WTC11 (cell line): ENCODE measurements at regions not wholly inside any gene's neighbourhood (a gene's known extent, or its start where the extent isn't known, plus 50 kb on each side); places are given as distances from the start of the nearest gene placed in this dataset.

Experiments
- ATAC-seq: fragments of 200-7000 bp; cut with Tn5 transposase; 2 replicates; pipeline ENCODE4 v1.10.0; 2021; ENCODE audit warnings: mild to moderate bottlenecking, moderate library complexity
- CTCF ChIA-PET: fragments of 300-600 bp; sonication (Branson Sonifier 250); formaldehyde crosslinking; loops from one replicate; lab custom pipeline; 2021; ENCODE audit warnings: antibody characterized with exemption; lab: Charles Lee
- POLR2A ChIA-PET: fragments of 350-600 bp; sonication (Branson Sonifier 250); formaldehyde crosslinking; loops from one replicate; lab custom pipeline; 2021; ENCODE audit warnings: antibody characterized with exemption; lab: Charles Lee
- DNase-seq: peaks from one replicate; pipeline ENCODE4 v3.0.0; 2021; ENCODE audit warnings: low spot score
- H3K27ac Mint-ChIP-seq: 2 replicates; pipeline ENCODE4 v1.8.0; 2021; ENCODE audit warnings: mixed read lengths
- H3K27me3 Mint-ChIP-seq: 2 replicates; pipeline ENCODE4 v1.8.0; 2021; ENCODE audit warnings: low read depth, mild to moderate bottlenecking, moderate library complexity, mixed read lengths
- H3K36me3 Mint-ChIP-seq: 2 replicates; pipeline ENCODE4 v1.8.0; 2021; ENCODE audit warnings: mixed read lengths
- H3K4me1 Mint-ChIP-seq: 2 replicates; pipeline ENCODE4 v1.8.0; 2022; ENCODE audit warnings: mixed read lengths
- H3K4me3 Mint-ChIP-seq: 2 replicates; pipeline ENCODE4 v1.8.0; 2021; ENCODE audit warnings: mild to moderate bottlenecking, moderate library complexity, mixed read lengths
- H3K9me3 Mint-ChIP-seq: 2 replicates; pipeline ENCODE4 v1.8.0; 2021; ENCODE audit warnings: mixed read lengths
- ATF1 ChIP-seq: sonication (generic); formaldehyde crosslinking; IDR thresholded peaks from 2 replicates; pipeline ENCODE4 v1.8.1; 2023; ENCODE audit warnings: mild to moderate bottlenecking, moderate library complexity, missing genetic modification reagents
- CBFB ChIP-seq: sonication (generic); formaldehyde crosslinking; IDR thresholded peaks from 2 replicates; pipeline ENCODE4 v1.8.1; 2022; ENCODE audit warnings: mild to moderate bottlenecking, low read depth, missing genetic modification reagents
- ETV6 ChIP-seq: sonication (generic); formaldehyde crosslinking; IDR thresholded peaks from 2 replicates; pipeline ENCODE4 v1.8.1; 2022; ENCODE audit warnings: mild to moderate bottlenecking, missing genetic modification reagents
- FOXJ3 ChIP-seq: sonication (generic); formaldehyde crosslinking; IDR thresholded peaks from 2 replicates; pipeline ENCODE4 v1.9.0; 2021; ENCODE audit warnings: missing genetic modification reagents, mild to moderate bottlenecking, borderline replicate concordance
- GABPB1 ChIP-seq: sonication (generic); formaldehyde crosslinking; IDR thresholded peaks from 2 replicates; pipeline ENCODE4 v1.8.1; 2023; ENCODE audit warnings: mild to moderate bottlenecking, missing genetic modification reagents
- KAT7 ChIP-seq: sonication (generic); formaldehyde crosslinking; IDR thresholded peaks from 2 replicates; pipeline ENCODE4 v1.8.1; 2023; ENCODE audit warnings: missing genetic modification reagents, mild to moderate bottlenecking, borderline replicate concordance
- NR2C2 ChIP-seq: sonication (generic); formaldehyde crosslinking; IDR thresholded peaks from 2 replicates; pipeline ENCODE4 v1.8.0; 2022; ENCODE audit warnings: mild to moderate bottlenecking, missing genetic modification reagents
- NR3C1 ChIP-seq: sonication (generic); formaldehyde crosslinking; conservative IDR thresholded peaks from 2 replicates; pipeline ENCODE4 v1.8.1; 2023; ENCODE audit warnings: low read depth, mild to moderate bottlenecking, missing genetic modification reagents
- OVOL2 ChIP-seq: fragments of 250-450 bp; sonication (Bioruptor Pico); IDR thresholded peaks from 2 replicates; pipeline ENCODE4 v1.9.0; 2021; ENCODE audit warnings: mild to moderate bottlenecking, borderline replicate concordance
- RELA ChIP-seq: sonication (generic); formaldehyde crosslinking; IDR thresholded peaks from 2 replicates; pipeline ENCODE4 v1.8.1; 2022; ENCODE audit warnings: missing genetic modification reagents, mild to moderate bottlenecking, borderline replicate concordance
- TP53 ChIP-seq: sonication (generic); formaldehyde crosslinking; IDR thresholded peaks from 2 replicates; pipeline ENCODE4 v1.8.1; 2023; ENCODE audit warnings: mild to moderate bottlenecking, missing genetic modification reagents
- ZNF121 ChIP-seq: sonication (generic); formaldehyde crosslinking; IDR thresholded peaks from 2 replicates; pipeline ENCODE4 v1.8.0; 2023; ENCODE audit warnings: missing genetic modification reagents
- ZNF219 ChIP-seq: sonication (generic); formaldehyde crosslinking; IDR thresholded peaks from 2 replicates; pipeline ENCODE4 v1.8.0; 2023; ENCODE audit warnings: missing genetic modification reagents, mild to moderate bottlenecking, borderline replicate concordance
- TF ChIP-seq, protein P1 (sequence below): sonication (generic); formaldehyde crosslinking; IDR thresholded peaks from 2 replicates; pipeline ENCODE4 v1.8.0; 2022; ENCODE audit warnings: mild to moderate bottlenecking, missing genetic modification reagents
- TF ChIP-seq, protein P2 (sequence below): sonication (generic); formaldehyde crosslinking; IDR thresholded peaks from 2 replicates; pipeline ENCODE4 v1.8.1; 2022; ENCODE audit warnings: low read depth, mild to moderate bottlenecking, moderate library complexity, missing genetic modification reagents, borderline replicate concordance
- TF ChIP-seq, protein P3 (sequence below): sonication (generic); formaldehyde crosslinking; IDR thresholded peaks from 2 replicates; pipeline ENCODE4 v1.8.1; 2023; ENCODE audit warnings: mild to moderate bottlenecking, missing genetic modification reagents
- TF ChIP-seq, protein P4 (sequence below): sonication (generic); formaldehyde crosslinking; IDR thresholded peaks from 2 replicates; pipeline ENCODE4 v1.8.1; 2023; ENCODE audit warnings: mild to moderate bottlenecking, missing genetic modification reagents, moderate library complexity
- TF ChIP-seq, protein P5 (sequence below): sonication (generic); formaldehyde crosslinking; IDR thresholded peaks from 2 replicates; pipeline ENCODE4 v1.8.0; 2022; ENCODE audit warnings: missing genetic modification reagents

DNA sequence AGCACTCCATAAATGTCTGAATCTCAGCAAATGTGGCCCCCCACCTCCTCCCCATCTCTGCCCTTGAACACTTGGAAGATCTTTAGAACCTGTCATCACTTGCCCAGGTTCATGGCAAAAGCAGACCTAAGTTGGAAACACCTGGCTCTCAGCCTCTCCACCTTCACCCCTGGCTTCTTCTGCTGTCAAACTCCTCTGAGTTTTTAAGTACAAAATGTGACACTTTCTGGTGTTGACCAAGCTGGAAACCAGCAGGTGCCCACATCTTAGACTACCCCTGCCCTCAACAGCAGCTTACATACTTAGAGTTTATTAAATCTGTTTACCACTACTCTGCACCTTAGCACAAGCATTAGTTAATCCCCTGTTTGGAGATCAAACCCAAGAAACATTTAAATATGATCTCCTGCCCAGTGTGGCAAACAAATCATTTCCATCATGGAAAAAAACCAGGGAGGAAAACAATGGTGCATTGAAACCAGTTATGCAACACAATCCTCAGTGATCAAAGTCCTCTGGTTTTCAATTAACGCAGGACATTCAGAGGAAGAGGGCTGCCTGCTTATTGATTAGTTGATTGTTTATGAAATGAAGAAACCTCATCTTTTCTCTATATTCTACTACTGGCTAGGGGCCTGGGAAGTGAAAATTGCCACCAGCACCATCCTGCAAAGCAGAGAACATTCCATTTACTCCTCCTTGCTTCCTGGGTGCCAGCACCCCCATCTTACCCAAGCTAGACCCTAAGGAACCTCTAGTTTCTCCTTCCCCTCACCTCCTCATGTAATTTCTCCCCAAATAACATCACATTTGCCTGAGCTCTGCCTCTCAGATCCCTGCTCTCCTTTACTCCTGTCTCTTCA, 139.4 kb upstream of the RAB4A start:
- POLR2A ChIA-PET, result no interaction called here
- no peak overlapping the region; the same call in 1 of the 2 replicates for H3K27ac Mint-ChIP-seq
- ATAC-seq (no peak), DNase-seq (no peak)
- peak; percentile 30; the same call in 1 of the 2 replicates for TF ChIP-seq GABPB1 (CRISPR knock-in tag)
- TF ChIP-seq, protein P1, sequence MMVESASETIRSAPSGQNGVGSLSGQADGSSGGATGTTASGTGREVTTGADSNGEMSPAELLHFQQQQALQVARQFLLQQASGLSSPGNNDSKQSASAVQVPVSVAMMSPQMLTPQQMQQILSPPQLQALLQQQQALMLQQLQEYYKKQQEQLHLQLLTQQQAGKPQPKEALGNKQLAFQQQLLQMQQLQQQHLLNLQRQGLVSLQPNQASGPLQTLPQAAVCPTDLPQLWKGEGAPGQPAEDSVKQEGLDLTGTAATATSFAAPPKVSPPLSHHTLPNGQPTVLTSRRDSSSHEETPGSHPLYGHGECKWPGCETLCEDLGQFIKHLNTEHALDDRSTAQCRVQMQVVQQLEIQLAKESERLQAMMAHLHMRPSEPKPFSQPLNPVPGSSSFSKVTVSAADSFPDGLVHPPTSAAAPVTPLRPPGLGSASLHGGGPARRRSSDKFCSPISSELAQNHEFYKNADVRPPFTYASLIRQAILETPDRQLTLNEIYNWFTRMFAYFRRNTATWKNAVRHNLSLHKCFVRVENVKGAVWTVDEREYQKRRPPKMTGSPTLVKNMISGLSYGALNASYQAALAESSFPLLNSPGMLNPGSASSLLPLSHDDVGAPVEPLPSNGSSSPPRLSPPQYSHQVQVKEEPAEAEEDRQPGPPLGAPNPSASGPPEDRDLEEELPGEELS, result no peak
- H3K27me3 Mint-ChIP-seq, result peaks cover 14% of the 10 kb centered on the region
- CTCF ChIA-PET, result interaction anchor here (1.1 kb wide), 1 partner anchor 96 kb away, joined by 3 read pairs; no protein-coding TSS in a partner anchor
- H3K4me1 Mint-ChIP-seq, result peaks cover 24% of the 10 kb centered on the region
- peaks cover 32% of the 10 kb centered on the region for H3K36me3 Mint-ChIP-seq
- H3K9me3 Mint-ChIP-seq, result peaks cover 39% of the 10 kb centered on the region
- H3K4me3 Mint-ChIP-seq, result no peak overlapping the region

DNA sequence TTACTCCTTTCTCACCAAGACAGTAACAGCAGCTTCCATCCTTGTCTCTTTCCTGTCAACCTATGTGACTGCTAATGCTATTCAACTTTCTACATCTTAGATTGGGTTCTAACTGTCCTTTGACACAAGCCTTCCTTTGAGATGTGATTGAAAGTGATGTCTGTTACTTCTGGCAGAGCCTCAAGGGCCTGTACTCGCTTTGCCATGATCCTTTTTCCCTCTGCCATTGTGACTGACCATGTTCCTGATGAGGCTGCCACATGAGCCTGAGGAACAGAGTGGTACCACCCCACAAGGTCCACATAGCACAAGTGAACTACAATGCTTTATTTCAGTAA, 138.8 kb upstream of the RAB4A start:
- POLR2A ChIA-PET, result no interaction called here
- no peak for DNase-seq
- peaks cover 24% of the 10 kb centered on the region for H3K4me1 Mint-ChIP-seq
- H3K9me3 Mint-ChIP-seq, result peaks cover 43% of the 10 kb centered on the region
- peaks cover 33% of the 10 kb centered on the region for H3K36me3 Mint-ChIP-seq
- H3K27me3 Mint-ChIP-seq, result peaks cover 14% of the 10 kb centered on the region
- CTCF ChIA-PET, result interaction anchor here (1.1 kb wide), 1 partner anchor 96 kb away, joined by 3 read pairs; no protein-coding TSS in a partner anchor
- TF ChIP-seq, protein P2, sequence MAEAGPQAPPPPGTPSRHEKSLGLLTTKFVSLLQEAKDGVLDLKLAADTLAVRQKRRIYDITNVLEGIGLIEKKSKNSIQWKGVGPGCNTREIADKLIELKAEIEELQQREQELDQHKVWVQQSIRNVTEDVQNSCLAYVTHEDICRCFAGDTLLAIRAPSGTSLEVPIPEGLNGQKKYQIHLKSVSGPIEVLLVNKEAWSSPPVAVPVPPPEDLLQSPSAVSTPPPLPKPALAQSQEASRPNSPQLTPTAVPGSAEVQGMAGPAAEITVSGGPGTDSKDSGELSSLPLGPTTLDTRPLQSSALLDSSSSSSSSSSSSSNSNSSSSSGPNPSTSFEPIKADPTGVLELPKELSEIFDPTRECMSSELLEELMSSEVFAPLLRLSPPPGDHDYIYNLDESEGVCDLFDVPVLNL (CRISPR knock-in tag), result no peak
- TF ChIP-seq, protein P3, sequence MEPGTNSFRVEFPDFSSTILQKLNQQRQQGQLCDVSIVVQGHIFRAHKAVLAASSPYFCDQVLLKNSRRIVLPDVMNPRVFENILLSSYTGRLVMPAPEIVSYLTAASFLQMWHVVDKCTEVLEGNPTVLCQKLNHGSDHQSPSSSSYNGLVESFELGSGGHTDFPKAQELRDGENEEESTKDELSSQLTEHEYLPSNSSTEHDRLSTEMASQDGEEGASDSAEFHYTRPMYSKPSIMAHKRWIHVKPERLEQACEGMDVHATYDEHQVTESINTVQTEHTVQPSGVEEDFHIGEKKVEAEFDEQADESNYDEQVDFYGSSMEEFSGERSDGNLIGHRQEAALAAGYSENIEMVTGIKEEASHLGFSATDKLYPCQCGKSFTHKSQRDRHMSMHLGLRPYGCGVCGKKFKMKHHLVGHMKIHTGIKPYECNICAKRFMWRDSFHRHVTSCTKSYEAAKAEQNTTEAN, result no peak
- TF ChIP-seq ETV6 (CRISPR knock-in tag), result no peak
- no peak for TF ChIP-seq RELA
- no peak for TF ChIP-seq TP53 (CRISPR knock-in tag)
- TF ChIP-seq NR2C2 (CRISPR knock-in tag), result no peak
- TF ChIP-seq, protein P4, sequence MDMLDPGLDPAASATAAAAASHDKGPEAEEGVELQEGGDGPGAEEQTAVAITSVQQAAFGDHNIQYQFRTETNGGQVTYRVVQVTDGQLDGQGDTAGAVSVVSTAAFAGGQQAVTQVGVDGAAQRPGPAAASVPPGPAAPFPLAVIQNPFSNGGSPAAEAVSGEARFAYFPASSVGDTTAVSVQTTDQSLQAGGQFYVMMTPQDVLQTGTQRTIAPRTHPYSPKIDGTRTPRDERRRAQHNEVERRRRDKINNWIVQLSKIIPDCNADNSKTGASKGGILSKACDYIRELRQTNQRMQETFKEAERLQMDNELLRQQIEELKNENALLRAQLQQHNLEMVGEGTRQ (CRISPR knock-in tag), result no peak
- no peak for TF ChIP-seq FOXJ3 (CRISPR knock-in tag)
- no peak for TF ChIP-seq OVOL2 (CRISPR knock-in tag)
- no peak for TF ChIP-seq ZNF219 (CRISPR knock-in tag)
- TF ChIP-seq NR3C1 (CRISPR knock-in tag), result no peak
- TF ChIP-seq, all 79 proteins: peak for 0
- no peak for ATAC-seq
- no peak overlapping the region; the same call in 1 of the 2 replicates for H3K27ac Mint-ChIP-seq
- no peak overlapping the region for H3K4me3 Mint-ChIP-seq

DNA sequence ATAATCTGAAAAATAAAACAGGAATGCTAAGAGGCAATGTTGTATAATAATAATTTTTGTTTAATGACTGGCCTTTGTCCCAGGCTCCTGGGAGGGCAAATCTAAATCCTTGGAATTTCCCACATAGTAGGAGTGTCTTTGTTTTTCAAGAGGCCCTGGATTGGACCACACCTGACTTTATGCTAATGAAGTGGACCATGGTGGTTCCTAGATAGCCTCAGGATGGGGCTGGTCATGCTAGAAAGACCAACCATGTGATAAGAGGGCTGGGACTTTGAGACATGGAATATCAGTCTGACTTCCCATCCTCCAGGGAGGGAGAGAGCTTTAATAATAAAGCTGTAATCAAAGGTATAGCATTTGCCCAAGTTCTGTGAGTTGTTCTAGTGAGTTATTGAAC, 138.2 kb upstream of the RAB4A start:
- ATAC-seq (no peak), DNase-seq (no peak)
- peaks cover 33% of the 10 kb centered on the region for H3K36me3 Mint-ChIP-seq
- peaks cover 14% of the 10 kb centered on the region for H3K27me3 Mint-ChIP-seq
- POLR2A ChIA-PET, result no interaction called here
- peaks cover 43% of the 10 kb centered on the region for H3K9me3 Mint-ChIP-seq
- CTCF ChIA-PET, result no interaction called here
- H3K4me1 Mint-ChIP-seq, result peaks cover 25% of the 10 kb centered on the region
- H3K4me3 Mint-ChIP-seq, result no peak overlapping the region
- no peak overlapping the region for H3K27ac Mint-ChIP-seq
- TF ChIP-seq CBFB (no peak), ATF1 (CRISPR knock-in tag) (no peak), KAT7 (CRISPR knock-in tag) (no peak), NR3C1 (CRISPR knock-in tag) (no peak), ZNF121 (CRISPR knock-in tag) (no peak)
- TF ChIP-seq, protein P4 (CRISPR knock-in tag), result no peak
- TF ChIP-seq, protein P5, sequence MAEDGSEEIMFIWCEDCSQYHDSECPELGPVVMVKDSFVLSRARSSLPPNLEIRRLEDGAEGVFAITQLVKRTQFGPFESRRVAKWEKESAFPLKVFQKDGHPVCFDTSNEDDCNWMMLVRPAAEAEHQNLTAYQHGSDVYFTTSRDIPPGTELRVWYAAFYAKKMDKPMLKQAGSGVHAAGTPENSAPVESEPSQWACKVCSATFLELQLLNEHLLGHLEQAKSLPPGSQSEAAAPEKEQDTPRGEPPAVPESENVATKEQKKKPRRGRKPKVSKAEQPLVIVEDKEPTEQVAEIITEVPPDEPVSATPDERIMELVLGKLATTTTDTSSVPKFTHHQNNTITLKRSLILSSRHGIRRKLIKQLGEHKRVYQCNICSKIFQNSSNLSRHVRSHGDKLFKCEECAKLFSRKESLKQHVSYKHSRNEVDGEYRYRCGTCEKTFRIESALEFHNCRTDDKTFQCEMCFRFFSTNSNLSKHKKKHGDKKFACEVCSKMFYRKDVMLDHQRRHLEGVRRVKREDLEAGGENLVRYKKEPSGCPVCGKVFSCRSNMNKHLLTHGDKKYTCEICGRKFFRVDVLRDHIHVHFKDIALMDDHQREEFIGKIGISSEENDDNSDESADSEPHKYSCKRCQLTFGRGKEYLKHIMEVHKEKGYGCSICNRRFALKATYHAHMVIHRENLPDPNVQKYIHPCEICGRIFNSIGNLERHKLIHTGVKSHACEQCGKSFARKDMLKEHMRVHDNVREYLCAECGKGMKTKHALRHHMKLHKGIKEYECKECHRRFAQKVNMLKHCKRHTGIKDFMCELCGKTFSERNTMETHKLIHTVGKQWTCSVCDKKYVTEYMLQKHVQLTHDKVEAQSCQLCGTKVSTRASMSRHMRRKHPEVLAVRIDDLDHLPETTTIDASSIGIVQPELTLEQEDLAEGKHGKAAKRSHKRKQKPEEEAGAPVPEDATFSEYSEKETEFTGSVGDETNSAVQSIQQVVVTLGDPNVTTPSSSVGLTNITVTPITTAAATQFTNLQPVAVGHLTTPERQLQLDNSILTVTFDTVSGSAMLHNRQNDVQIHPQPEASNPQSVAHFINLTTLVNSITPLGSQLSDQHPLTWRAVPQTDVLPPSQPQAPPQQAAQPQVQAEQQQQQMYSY (CRISPR knock-in tag), result no peak
